H9 (cell line): ENCODE measurements at regions not wholly inside any gene's neighbourhood (a gene's known extent, or its start where the extent isn't known, plus 50 kb on each side); places are given as distances from the start of the nearest gene placed in this dataset.

Experiments used
- DNase-seq: peaks from one replicate; pipeline ENCODE4 v3.0.0-alpha.2; 2017
- H2AFZ ChIP-seq: one replicate; pipeline ENCODE4 v1.6.1; 2013; ENCODE audit warnings: mild to moderate bottlenecking, low read length, control low read depth, moderate library complexity
- H2AK5ac ChIP-seq: 2 replicates; pipeline ENCODE4 v1.6.1; 2013; ENCODE audit warnings: low read length, control low read depth, mixed read lengths; ENCODE audit not compliant: insufficient read length
- H2BK120ac ChIP-seq: one replicate; pipeline ENCODE4 v1.6.1; 2013; ENCODE audit warnings: low read depth, mild to moderate bottlenecking, low read length, control low read depth, inconsistent platforms; ENCODE audit not compliant: poor library complexity, severe bottlenecking
- H2BK12ac ChIP-seq: 2 replicates; pipeline ENCODE4 v1.6.1; 2013; ENCODE audit warnings: low read length, control low read depth, mixed read lengths, low read depth; ENCODE audit not compliant: insufficient read length
- H2BK15ac ChIP-seq: 2 replicates; pipeline ENCODE4 v1.6.1; 2013; ENCODE audit warnings: low read depth, low read length, control low read depth
- H2BK20ac ChIP-seq: one replicate; pipeline ENCODE4 v1.6.1; 2013; ENCODE audit warnings: low read depth, mild to moderate bottlenecking, low read length, control low read depth, inconsistent platforms; ENCODE audit not compliant: poor library complexity, severe bottlenecking
- H2BK5ac ChIP-seq: 2 replicates; pipeline ENCODE4 v1.6.1; 2013; ENCODE audit warnings: low read length, control low read depth, mixed read lengths; ENCODE audit not compliant: insufficient read length
- H3K14ac ChIP-seq: 2 replicates; pipeline ENCODE4 v1.6.1; 2013; ENCODE audit warnings: low read length, control low read depth; ENCODE audit not compliant: insufficient read depth
- H3K18ac ChIP-seq: 2 replicates; pipeline ENCODE4 v1.6.1; 2013; ENCODE audit warnings: low read depth, mild to moderate bottlenecking, mixed read lengths, low read length, control low read depth; ENCODE audit not compliant: insufficient read length
- H3K23ac ChIP-seq: 2 replicates; pipeline ENCODE4 v1.6.1; 2013; ENCODE audit warnings: low read length, control low read depth, mixed read lengths, low read depth; ENCODE audit not compliant: insufficient read length
- H3K23me2 ChIP-seq: 2 replicates; pipeline ENCODE4 v1.6.1; 2013; ENCODE audit warnings: low read depth, mild to moderate bottlenecking, mixed read lengths, low read length, control low read depth; ENCODE audit not compliant: insufficient read length, poor library complexity, severe bottlenecking
- H3K27ac ChIP-seq: 2 replicates; pipeline ENCODE4 v1.5.1; 2013; ENCODE audit warnings: low read length, control low read depth, mixed read lengths, low read depth; ENCODE audit not compliant: insufficient read length
- H3K27me3 ChIP-seq: 2 replicates; pipeline ENCODE4 v1.6.1; 2013; ENCODE audit warnings: low read length, control low read depth, inconsistent platforms; ENCODE audit not compliant: insufficient read depth
- H3K4ac ChIP-seq: 2 replicates; pipeline ENCODE4 v1.6.1; 2013; ENCODE audit warnings: low read depth, mild to moderate bottlenecking, control low read depth, inconsistent platforms, low read length, moderate library complexity
- H3K4me1 ChIP-seq: 2 replicates; pipeline ENCODE4 v1.6.1; 2013; ENCODE audit warnings: low read length, control low read depth, inconsistent platforms; ENCODE audit not compliant: insufficient read depth
- H3K4me2 ChIP-seq: 2 replicates; pipeline ENCODE4 v1.6.1; 2013; ENCODE audit warnings: low read length, control low read depth, mixed read lengths; ENCODE audit not compliant: insufficient read length, insufficient read depth
- H3K56ac ChIP-seq: 2 replicates; pipeline ENCODE4 v1.6.1; 2013; ENCODE audit warnings: low read depth, mild to moderate bottlenecking, mixed read lengths, low read length, control low read depth; ENCODE audit not compliant: insufficient read length
- H3K79me1 ChIP-seq: 2 replicates; pipeline ENCODE4 v1.6.1; 2013; ENCODE audit warnings: low read depth, mild to moderate bottlenecking, moderate library complexity, low read length, control low read depth, inconsistent platforms; ENCODE audit not compliant: insufficient read depth, poor library complexity, severe bottlenecking
- H3K79me2 ChIP-seq: 2 replicates; pipeline ENCODE4 v1.6.1; 2013; ENCODE audit warnings: low read length, control low read depth, inconsistent platforms; ENCODE audit not compliant: insufficient read depth
- H3K9ac ChIP-seq: 2 replicates; pipeline ENCODE4 v1.6.1; 2013; ENCODE audit warnings: low read length, control low read depth, mixed read lengths; ENCODE audit not compliant: insufficient read length; ENCODE audit errors: extremely low read depth
- H3K9me3 ChIP-seq: one replicate; pipeline ENCODE4 v1.6.1; 2013; ENCODE audit warnings: low read depth, low read length, inconsistent platforms; ENCODE audit not compliant: control insufficient read depth
- H3T11ph ChIP-seq: one replicate; pipeline ENCODE4 v1.6.1; 2013; ENCODE audit warnings: mild to moderate bottlenecking, low read length, control low read depth, inconsistent platforms
- H4K20me1 ChIP-seq: one replicate; pipeline ENCODE4 v1.6.1; 2013; ENCODE audit not compliant: control insufficient read depth, insufficient read length, insufficient read depth
- H4K5ac ChIP-seq: 2 replicates; pipeline ENCODE4 v1.6.1; 2013; ENCODE audit warnings: low read depth, mild to moderate bottlenecking, mixed read lengths, low read length, control low read depth; ENCODE audit not compliant: insufficient read length
- H4K8ac ChIP-seq: replicated peaks from 2 replicates; pipeline ENCODE4 v1.6.1; 2013; ENCODE audit warnings: low read length, control low read depth, mixed read lengths, low read depth; ENCODE audit not compliant: insufficient read length
- H4K91ac ChIP-seq: 2 replicates; pipeline ENCODE4 v1.6.1; 2013; ENCODE audit warnings: low read depth, mild to moderate bottlenecking, moderate library complexity, mixed read lengths, low read length, control low read depth; ENCODE audit not compliant: insufficient read length
- H3K27ac Mint-ChIP-seq, 3 experiments: 2 replicates in 2 of 3; 3 replicates in 1 of 3; pipeline ENCODE4 v1.8.0; 2020 to 2021; ENCODE audit warnings: mixed read lengths in 3 of 3, mild to moderate bottlenecking in 1 of 3, moderate library complexity in 1 of 3
- H3K27me3 Mint-ChIP-seq: 2 replicates; pipeline ENCODE4 v1.8.0; 2021; ENCODE audit warnings: low read depth, mild to moderate bottlenecking, moderate library complexity, mixed read lengths
- H3K36me3 Mint-ChIP-seq, 3 experiments: 2 replicates in 2 of 3; 3 replicates in 1 of 3; pipeline ENCODE4 v1.8.0; 2020 to 2021; ENCODE audit warnings: low read depth in 3 of 3, mixed read lengths in 3 of 3; ENCODE audit not compliant: insufficient read depth in 1 of 3
- H3K4me1 Mint-ChIP-seq, 2 experiments: 2 replicates each; pipeline ENCODE4 v1.8.0; 2020; ENCODE audit warnings: mixed read lengths in 2 of 2
- H3K4me3 Mint-ChIP-seq, 2 experiments: 2 replicates in 1 of 2; 3 replicates in 1 of 2; pipeline ENCODE4 v1.8.0; 2020 to 2021; ENCODE audit warnings: mild to moderate bottlenecking in 2 of 2, mixed read lengths in 2 of 2, moderate library complexity in 1 of 2
- H3K9me3 Mint-ChIP-seq, 2 experiments: 2 replicates in 1 of 2; 3 replicates in 1 of 2; pipeline ENCODE4 v1.8.0; 2020; ENCODE audit warnings: mild to moderate bottlenecking in 2 of 2, mixed read lengths in 2 of 2, moderate library complexity in 1 of 2
- CTCF ChIP-seq: fragments of 200-600 bp; sonication (generic); conservative IDR thresholded peaks from 3 replicates; pipeline ENCODE4 v1.8.0; 2021; ENCODE audit warnings: antibody characterized with exemption, mild to moderate bottlenecking
- WGBS: extraction: QIAGEN DNeasy Blood & Tissue Kit; methylation state at CpG from one replicate; pipeline ENCODE4 v1.1.7; 2013; ENCODE audit warnings: missing lambda C conversion rate, low lambda C conversion rate, mixed read lengths; ENCODE audit not compliant: insufficient read length; ENCODE audit errors: extremely low coverage; 5-methylcytosine and 5-hydroxymethylcytosine counted together

GRCh38 chr10:80952436-80952835 lies 414.7 kb downstream of the SH2D4B start:
- Histone ChIP-seq H3K4me1 (peaks cover 4% of the 10 kb centered on the region; the same call in 1 of the 2 replicates), H4K5ac (no peak overlapping the region), H2AK5ac (no peak overlapping the region), H3K9ac (no peak overlapping the region), H2AFZ (no peak overlapping the region), H2BK15ac (no peak overlapping the region), H2BK5ac (no peak overlapping the region), H3K9me3 (no peaks in the 10 kb centered on the region), H3K4ac (no peak overlapping the region), H3K23me2 (no peaks in the 10 kb centered on the region), H3K27me3 (no peaks in the 10 kb centered on the region), H2BK20ac (no peak overlapping the region), H2BK120ac (no peak overlapping the region), H3K79me1 (no peaks in the 10 kb centered on the region), H3K18ac (no peak overlapping the region), H3K23ac (no peak overlapping the region), H3K79me2 (no peaks in the 10 kb centered on the region), H2BK12ac (no peak overlapping the region), H3K27ac (no peak overlapping the region), H3T11ph (no peak overlapping the region), H3K14ac (no peak overlapping the region), H4K8ac (no peak overlapping the region), H4K20me1 (no peaks in the 10 kb centered on the region), H3K56ac (no peak overlapping the region), H4K91ac (no peak overlapping the region), H3K4me2 (no peak overlapping the region)
- no CpG with 5 or more reads among the region's 7 CpGs for WGBS
- H3K9me3 Mint-ChIP-seq = peaks cover 0 to 11% of the 10 kb centered on the region in 2 experiments; a peak in 4 of 5 replicates
- H3K27ac Mint-ChIP-seq = no peak overlapping the region
- H3K36me3 Mint-ChIP-seq = peaks cover 0 to 4% (median 4%) of the 10 kb centered on the region in 3 experiments; a peak in 3 of 7 replicates
- no peak for DNase-seq
- H3K4me3 Mint-ChIP-seq = no peak overlapping the region
- TF ChIP-seq CTCF = no peak
- peaks cover 12% of the 10 kb centered on the region in 2 experiments for H3K4me1 Mint-ChIP-seq
- no peaks in the 10 kb centered on the region; the same call in 1 of the 2 replicates for H3K27me3 Mint-ChIP-seq
